Caco-2 (cell line): ENCODE measurements at regions not wholly inside any gene's neighbourhood (a gene's known extent, or its start where the extent isn't known, plus 50 kb on each side); places are given as distances from the start of the nearest gene placed in this dataset.

Experiments
- BruUV-seq: library from RNA; stranded (reverse); fragments of 400-500 nt; replicated peaks from 2 replicates; lab custom pipeline; 2021; lab: Mats Ljungman, UMichigan
- CTCF ChIA-PET: fragments of 300-600 bp; sonication (Branson Sonifier 250); formaldehyde crosslinking; loops from one replicate; lab custom pipeline; 2022; ENCODE audit warnings: antibody characterized with exemption; lab: Charles Lee
- POLR2A ChIA-PET: fragments of 300-600 bp; sonication (Branson Sonifier 250); formaldehyde crosslinking; loops from one replicate; lab custom pipeline; 2022; ENCODE audit warnings: antibody characterized with exemption; lab: Charles Lee
- DNase-seq, 2 experiments: peaks; one replicate each; pipeline versions ENCODE4 v3.0.0 to v3.0.0-alpha.2; 2020 to 2022
- H3K27me3 ChIP-seq: replicated peaks from 2 replicates; pipeline ENCODE4 v1.6.0; 2011; ENCODE audit warnings: low read length; ENCODE audit not compliant: control insufficient read depth, insufficient read depth
- H3K36me3 ChIP-seq: 2 replicates; pipeline ENCODE4 v1.5.1; 2011; ENCODE audit warnings: low read length; ENCODE audit not compliant: control insufficient read depth, insufficient read depth
- H3K4me1 ChIP-seq: fragments of 250-450 bp; sonication (Bioruptor Pico); 2 replicates; pipeline ENCODE4 v1.5.1; 2020; ENCODE audit warnings: mild to moderate bottlenecking
- H3K4me3 ChIP-seq: 2 replicates; pipeline ENCODE4 v1.5.1; 2011; ENCODE audit warnings: low read depth, mild to moderate bottlenecking, control low read depth, low read length
- H3K9me3 ChIP-seq: fragments of 250-450 bp; sonication (Bioruptor Pico); 2 replicates; pipeline ENCODE4 v1.5.1; 2020; ENCODE audit warnings: mild to moderate bottlenecking, moderate library complexity
- H3K27ac Mint-ChIP-seq: one replicate; pipeline ENCODE4 v1.8.0; 2022; ENCODE audit warnings: mixed read lengths; ENCODE audit not compliant: unreplicated experiment
- H3K27me3 Mint-ChIP-seq: one replicate; pipeline ENCODE4 v1.8.0; 2022; ENCODE audit warnings: mixed read lengths; ENCODE audit not compliant: insufficient read depth, unreplicated experiment
- H3K36me3 Mint-ChIP-seq: one replicate; pipeline ENCODE4 v1.8.0; 2022; ENCODE audit warnings: mild to moderate bottlenecking, mixed read lengths; ENCODE audit not compliant: insufficient read depth, unreplicated experiment
- H3K4me1 Mint-ChIP-seq: one replicate; pipeline ENCODE4 v1.8.0; 2022; ENCODE audit warnings: low read depth, mixed read lengths; ENCODE audit not compliant: unreplicated experiment
- H3K4me3 Mint-ChIP-seq: one replicate; pipeline ENCODE4 v1.8.0; 2022; ENCODE audit warnings: mild to moderate bottlenecking, moderate library complexity, mixed read lengths; ENCODE audit not compliant: unreplicated experiment
- H3K9me3 Mint-ChIP-seq: one replicate; pipeline ENCODE4 v1.8.0; 2022; ENCODE audit warnings: mixed read lengths; ENCODE audit not compliant: unreplicated experiment
- CTCF ChIP-seq, 2 experiments: fragments of 200-600 bp in 1 of 2; IDR thresholded peaks; 1 replicate in 1 of 2; 2 replicates in 1 of 2; pipeline versions ENCODE4 v1.5.1 to v1.8.0; 2011 to 2022; ENCODE audit warnings: antibody characterized with exemption in 1 of 2, control low read depth in 1 of 2, inconsistent platforms in 1 of 2, low read depth in 1 of 2, low read length in 1 of 2, mild to moderate bottlenecking in 1 of 2, moderate library complexity in 1 of 2; ENCODE audit not compliant: insufficient read depth in 1 of 2, severe bottlenecking in 1 of 2, unreplicated experiment in 1 of 2
- intact Hi-C: fragments of 100-400 bp; cut with micrococcal nuclease; formaldehyde crosslinking; loops from one replicate; pipeline ENCODE4 v1.10.0; 2022; ENCODE audit not compliant: unreplicated experiment

GRCh38 chr20:4066551-4066950 is 51.2 kb upstream of the RNF24 start:
- ChIA-PET POLR2A (no interaction called here), CTCF (no interaction called here)
- intact Hi-C loops = no loop called here

GRCh38 chr20:4065391-4065844 is 50.1 kb upstream of the RNF24 start:
- Histone ChIP-seq H3K4me1 (no peaks in the 10 kb centered on the region), H3K27me3 (no peaks in the 10 kb centered on the region), H3K36me3 (no peaks in the 10 kb centered on the region), H3K4me3 (no peak overlapping the region), H3K9me3 (no peaks in the 10 kb centered on the region)
- intact Hi-C loops = no loop called here
- BruUV-seq = no TSS peak
- Mint-ChIP-seq H3K4me1 (no peaks in the 10 kb centered on the region), H3K36me3 (no peaks in the 10 kb centered on the region), H3K9me3 (no peaks in the 10 kb centered on the region), H3K27ac (no peak overlapping the region), H3K4me3 (no peak overlapping the region), H3K27me3 (no peaks in the 10 kb centered on the region)
- POLR2A ChIA-PET = no interaction called here
- no peak for DNase-seq
- CTCF ChIA-PET = no interaction called here
- TF ChIP-seq CTCF (IDR thresholded peaks at IDR 0.05; ENCODE audit: insufficient read depth in 1 of 2, low read depth in 1 of 2, low read length in 1 of 2, severe bottlenecking in 1 of 2, unreplicated experiment in 1 of 2) = no peak

More at GRCh38 chr20:4066551-4066950, 51.2 kb upstream of the RNF24 start:
- Histone ChIP-seq H3K4me1 (no peaks in the 10 kb centered on the region), H3K36me3 (no peaks in the 10 kb centered on the region), H3K4me3 (no peak overlapping the region), H3K9me3 (no peaks in the 10 kb centered on the region), H3K27me3 (no peaks in the 10 kb centered on the region)
- no peak for DNase-seq
- no peak for TF ChIP-seq CTCF (IDR thresholded peaks at IDR 0.05; ENCODE audit: insufficient read depth in 1 of 2, low read depth in 1 of 2, low read length in 1 of 2, severe bottlenecking in 1 of 2, unreplicated experiment in 1 of 2)
- Mint-ChIP-seq H3K27ac (no peak overlapping the region), H3K4me1 (no peaks in the 10 kb centered on the region), H3K27me3 (no peaks in the 10 kb centered on the region), H3K4me3 (no peak overlapping the region), H3K9me3 (no peaks in the 10 kb centered on the region), H3K36me3 (no peaks in the 10 kb centered on the region)
- BruUV-seq = no TSS peak
